Fibroblast of upper back skin (primary cell): ENCODE measurements at regions not wholly inside any gene's neighbourhood (a gene's known extent, or its start where the extent isn't known, plus 50 kb on each side); places are given as distances from the start of the nearest gene placed in this dataset.

ENCODE experiments used
- DNase-seq: peaks from one replicate; pipeline ENCODE4 v3.0.0-alpha.2; 2013

DNA sequence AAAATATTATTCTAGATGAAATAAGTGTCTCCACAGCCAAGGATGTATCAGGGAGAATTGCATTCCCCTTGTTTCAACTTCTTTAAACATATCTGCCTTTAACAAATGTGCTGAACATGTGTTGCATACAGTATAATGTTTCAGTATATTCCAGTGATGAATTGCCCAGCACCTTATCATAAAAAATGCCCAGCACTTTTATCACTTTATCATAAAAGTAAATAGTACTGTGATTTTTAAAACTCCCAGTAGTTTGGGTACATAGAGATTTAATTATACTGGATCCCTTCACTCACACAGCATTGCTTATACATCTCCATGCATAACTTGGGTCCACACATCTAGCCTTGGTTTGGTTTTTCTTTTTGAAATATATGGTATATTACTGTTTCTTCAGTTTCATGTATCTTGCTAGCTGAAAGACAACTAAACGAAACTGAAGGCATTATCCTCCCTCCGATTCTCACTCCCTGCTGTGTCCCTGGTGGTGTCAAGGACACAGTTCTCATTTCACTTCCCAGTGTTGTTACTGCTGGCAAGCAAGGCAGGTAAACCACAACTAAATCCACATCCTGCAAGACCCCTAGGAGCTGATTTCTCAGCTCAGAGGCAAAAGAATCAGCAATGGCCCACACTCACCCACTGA, 118.2 kb upstream of the SLC44A3 start:
- DNase-seq = no peak

DNA sequence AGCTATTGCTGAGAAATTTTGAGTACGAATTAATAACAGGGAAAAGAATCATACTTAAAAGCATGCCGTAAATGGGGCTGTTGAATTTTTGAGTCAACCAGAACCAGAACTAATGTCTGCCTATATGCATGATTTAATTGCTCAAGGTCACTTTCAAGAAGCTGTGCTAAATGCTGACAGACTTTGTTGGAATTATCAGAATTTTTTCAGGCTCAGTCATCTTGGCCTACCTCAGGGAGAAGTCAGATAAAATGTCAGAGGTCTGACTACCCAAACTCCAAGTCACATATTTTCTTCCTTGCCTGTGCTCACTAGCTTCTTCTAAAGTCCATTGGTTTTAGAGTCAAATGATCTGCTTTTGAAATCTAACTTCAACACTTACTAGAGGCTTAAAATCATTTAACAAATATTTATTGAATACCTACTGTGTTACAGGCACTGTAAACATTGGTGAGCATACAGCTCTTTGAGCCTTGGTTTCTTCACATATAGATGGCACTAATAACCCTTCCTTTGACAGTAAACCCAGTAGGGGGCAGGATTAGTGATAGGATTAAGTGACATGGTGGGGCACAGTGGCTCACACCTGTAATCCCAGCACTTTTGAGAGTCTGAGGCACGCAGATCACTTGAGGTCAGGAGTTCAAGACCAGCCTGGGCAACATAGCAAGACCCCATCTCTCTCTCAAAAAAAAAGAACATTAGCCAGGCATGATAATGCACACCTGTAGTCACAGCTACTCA, 121.2 kb upstream of the SLC44A3 start:
- peak; percentile 95 for DNase-seq

DNA sequence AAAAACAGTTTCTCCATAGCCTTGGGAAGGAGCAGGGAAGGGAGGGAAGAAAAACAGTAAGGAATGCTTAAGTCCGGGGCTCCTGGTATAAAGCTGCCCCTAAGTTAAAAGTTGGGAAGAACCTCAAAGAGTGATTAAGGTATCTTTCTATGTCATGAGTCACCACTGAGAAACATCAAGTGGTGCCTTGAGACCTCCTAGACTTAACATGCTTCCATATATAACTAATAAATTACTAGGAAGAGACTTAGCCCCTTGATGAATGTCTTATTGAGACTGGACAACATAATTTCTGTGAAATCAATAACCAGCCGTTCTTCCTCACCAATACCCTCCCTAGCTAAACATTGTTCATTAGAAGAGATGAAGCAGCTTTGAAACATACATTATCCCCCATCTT, 121.8 kb upstream of the SLC44A3 start:
- DNase-seq = peak; percentile 85

DNA sequence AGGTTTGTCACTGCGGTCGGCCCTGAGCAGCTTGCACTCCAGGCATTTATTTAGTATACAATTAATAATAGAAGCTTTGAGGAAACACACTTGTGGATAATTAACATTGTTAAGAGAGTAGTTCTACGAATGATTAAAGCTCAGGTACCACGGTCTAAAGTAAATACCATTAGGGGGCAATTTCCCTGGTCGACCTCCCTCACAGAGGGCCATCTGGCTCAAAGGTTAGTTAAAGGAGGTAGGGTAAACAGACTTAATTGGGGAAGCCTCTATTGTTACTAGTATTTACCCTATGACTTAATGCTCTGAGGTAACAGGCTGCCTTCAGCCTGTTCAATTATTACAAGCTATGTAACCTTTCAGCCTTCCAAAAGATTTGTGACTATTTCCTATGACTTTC, 122.3 kb upstream of the SLC44A3 start:
- no peak for DNase-seq

DNA sequence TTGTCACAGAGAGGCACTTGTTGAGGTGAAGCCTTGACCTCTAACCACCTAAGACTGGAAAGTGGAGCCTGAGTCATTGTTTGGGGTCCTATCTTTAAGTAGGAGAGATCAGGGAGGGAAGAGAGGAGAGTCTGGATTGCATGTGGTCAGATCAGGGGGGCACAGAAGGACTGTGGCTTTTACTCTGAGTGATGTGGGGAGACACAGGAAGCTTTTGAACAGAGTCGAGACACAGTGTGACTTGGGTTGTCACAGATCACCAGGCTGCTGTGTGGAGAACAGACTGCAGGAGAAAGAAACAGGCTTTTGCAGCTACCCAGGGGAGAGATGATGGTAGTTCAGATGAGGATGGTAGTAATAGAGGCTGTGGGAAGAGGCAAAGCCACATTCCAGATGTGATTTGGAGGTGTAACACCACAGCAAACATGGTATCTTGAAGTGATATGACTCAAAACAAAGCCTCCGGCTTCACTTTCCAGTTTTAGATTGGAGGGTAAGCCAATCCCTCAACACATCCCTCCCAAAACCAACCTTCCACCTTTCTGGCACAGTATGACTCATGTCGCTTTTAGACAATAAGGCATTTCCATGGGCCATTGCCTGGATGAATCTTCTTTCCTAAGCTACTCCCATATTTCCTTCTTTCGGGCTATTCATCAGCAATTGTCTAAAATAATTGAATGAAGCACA, 125.8 kb upstream of the SLC44A3 start:
- no peak for DNase-seq

DNA sequence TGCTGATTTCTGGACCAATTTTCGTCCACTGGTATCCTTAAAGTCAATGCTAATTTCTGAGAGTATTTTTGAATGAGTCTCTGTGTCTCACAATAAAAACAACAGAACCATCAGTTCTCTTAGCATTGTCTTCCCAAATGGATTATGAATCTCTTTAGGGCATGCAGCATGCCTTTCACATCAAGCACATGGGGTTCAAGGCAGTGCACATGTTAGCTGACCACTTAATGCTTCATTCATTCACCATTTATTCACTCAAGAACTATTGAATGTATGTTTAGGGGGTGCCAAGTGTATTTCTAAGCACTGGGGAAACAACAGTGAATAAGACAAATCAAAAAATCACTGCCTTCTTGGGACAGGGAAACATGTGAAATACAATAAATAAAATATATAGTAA, 126.7 kb upstream of the SLC44A3 start:
- no peak for DNase-seq

DNA sequence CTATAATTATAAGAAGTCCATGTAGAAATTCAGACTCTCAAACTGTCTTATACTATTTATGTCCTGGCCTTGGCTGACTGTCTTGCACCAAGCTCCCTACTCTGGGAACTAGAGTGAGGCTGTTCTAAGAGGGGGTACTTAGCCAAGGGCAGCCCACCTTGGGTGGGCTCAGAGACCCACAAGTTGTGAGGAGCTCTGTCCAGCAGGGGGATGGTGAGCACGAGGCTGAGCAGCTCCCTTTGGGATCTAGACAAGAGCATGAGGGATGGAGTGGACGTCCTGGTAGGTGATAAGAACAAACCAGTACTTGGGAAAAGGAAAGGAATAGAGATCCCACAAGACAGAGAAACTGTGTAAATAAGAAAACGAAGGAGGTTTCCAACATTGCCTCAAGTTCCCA, 127.1 kb upstream of the SLC44A3 start:
- DNase-seq = no peak

DNA sequence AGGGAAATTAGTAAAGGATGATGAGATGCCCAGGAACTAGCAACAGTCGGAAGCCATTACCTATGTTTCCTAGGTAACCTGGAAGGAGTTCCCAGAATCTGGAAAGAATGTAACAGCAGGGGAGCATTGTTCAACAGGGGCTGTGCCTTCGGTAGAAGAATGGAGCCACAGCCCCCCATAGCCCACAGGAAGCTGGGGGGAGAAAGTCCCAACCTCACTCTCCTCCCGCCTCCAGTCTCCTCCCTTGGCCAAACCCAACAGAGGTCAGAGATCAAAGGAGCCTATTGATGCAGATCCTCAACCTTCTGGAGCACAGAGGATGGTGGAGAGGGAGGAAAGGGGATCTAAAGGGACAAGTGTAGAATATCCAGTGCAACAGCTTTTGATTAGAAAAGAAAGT, 131.5 kb upstream of the SLC44A3 start:
- DNase-seq = no peak

DNA sequence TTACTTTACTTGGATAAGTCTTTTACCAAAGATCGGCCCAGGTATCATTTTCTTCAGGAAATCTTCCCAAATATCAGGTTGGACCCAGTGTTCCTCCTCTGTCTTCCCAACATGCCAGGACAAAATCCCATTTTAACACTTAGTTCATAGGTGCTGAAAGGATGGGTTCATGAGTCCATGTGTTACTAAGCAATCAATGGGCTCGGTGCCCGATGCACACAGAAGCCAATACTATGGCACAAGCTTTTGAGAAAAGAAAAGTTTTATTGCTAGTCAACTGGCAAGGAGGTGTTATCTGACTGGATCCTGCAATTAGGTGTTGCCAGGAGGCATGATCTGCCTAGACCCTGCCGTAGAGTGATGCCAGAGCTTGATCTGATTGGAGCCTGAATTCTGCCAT, 133.3 kb upstream of the SLC44A3 start:
- DNase-seq = no peak

DNA sequence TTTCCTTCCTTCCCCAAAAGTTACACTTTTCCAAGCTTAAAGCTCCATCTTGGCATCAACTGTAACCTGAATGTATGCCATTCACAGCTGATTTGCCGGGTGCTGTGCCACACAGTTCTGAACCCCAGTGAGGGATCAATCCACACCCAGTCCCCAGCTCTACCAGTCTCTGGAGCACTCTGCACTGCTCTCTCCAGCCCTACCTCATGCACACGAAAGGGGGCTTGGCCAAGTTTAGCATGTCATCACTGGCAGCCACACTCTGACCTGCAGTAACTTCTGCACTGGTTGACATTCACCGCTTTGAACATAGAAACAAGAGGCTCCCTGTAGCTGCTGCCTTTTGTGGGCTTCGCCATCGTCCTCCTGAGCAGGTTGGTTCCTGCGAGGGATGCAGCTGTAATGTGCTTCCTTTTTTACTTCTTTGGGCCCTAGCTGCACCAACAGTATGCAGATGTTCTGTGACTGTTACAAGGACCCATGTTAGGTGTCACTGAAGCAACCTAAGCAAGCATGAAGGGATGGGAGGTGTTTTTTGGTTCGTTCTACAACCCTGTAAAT, 135.4 kb upstream of the SLC44A3 start:
- DNase-seq = no peak

DNA sequence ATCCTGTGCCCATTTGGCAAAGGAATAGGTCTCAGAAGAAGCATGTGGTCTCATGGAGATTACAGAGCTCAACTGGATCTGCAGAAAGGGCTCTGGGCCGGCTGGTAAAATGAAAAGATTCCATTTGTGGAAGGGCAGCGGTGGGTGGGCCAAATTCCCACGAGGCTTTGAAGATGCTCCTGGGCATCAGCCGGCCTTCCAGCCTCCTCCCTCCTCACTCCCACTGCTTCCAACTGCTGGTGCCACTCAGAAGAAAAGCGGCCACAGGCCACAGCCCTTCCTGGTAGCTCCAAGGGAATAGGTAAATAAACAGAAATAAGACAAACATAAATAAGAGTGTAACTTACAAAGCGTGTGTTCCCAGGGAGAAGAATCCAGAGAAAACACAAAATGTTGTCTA, 136.3 kb upstream of the SLC44A3 start:
- DNase-seq = no peak

DNA sequence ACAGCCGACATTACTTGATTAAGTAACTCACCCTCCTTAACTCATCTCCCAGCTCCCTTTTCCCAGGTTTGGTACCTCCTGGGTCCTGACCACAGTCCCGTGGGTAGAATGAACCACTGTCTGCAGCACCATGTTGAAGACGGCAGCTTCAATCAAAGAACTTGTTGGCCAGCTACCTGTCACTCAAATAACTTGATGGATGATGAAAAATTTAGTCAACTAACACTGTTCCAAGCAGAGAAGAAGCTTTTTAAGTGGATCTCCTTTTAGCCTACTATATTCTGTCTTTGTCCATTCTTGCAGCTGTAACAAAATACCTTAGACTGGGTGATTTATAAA, 138.4 kb upstream of the F3 start:
- DNase-seq = no peak

DNA sequence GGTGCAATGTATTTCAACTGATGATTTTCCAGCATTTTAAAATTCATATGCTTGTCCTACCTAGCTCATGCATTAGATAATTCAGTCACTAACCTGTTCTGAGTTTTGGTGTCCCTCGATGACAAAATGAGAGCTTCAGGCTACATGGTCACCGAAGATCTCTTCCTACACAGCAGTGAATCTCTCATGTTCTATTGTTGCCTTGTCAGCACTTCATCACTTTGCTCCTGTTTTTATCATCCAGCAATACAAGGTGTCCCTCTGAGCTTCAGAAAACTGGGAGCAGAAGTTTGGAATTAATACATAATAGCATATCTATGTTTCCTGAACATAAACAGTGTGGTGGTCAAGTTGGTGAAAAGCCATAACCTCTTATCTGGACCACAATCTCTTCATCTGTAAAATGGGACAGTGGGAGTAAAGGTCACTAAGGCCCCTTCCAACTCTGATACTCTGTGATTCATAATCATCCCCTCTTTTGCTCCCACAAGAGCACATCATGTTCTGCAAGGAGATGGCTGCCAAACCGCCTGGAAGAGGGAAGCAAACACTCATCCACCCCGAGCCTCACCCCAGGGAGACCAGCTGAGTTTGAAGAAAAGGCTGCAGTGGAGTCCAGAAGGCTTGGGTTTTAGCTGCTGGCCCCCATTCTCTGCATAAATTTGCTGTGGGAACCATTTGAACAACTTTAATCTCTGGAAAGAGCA, 137.9 kb upstream of the F3 start:
- DNase-seq = peak; percentile 68

DNA sequence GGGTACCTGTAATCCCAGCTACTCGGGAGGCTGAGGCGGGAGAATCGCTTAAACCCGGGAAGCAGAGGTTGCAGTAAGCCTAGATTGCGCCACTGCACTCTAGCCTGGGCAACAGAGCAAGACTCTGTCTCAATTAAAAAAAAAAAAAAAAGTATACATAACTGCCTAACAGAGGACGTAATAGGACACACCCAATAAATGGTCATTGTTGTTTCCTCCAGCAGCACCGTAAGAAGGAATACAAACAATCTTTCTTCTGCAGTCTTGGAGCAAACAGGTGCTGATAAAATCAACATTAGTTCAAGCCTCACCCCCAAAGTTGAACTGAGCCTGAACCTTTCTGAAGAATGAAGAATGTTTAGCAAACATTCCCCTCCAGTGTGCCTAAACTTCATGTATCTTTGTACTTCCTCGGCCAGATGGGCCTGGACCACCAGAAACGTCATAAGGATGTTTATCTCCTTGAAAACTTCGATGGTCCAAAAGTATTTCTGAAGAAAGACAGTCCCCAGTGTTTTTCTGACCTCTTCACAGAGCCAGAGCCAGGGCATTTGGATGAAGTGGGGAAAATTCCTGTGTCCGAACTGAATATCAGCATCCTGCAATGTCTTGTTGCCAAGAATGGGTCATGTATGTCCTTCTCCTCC, 136.8 kb upstream of the F3 start:
- DNase-seq = no peak

DNA sequence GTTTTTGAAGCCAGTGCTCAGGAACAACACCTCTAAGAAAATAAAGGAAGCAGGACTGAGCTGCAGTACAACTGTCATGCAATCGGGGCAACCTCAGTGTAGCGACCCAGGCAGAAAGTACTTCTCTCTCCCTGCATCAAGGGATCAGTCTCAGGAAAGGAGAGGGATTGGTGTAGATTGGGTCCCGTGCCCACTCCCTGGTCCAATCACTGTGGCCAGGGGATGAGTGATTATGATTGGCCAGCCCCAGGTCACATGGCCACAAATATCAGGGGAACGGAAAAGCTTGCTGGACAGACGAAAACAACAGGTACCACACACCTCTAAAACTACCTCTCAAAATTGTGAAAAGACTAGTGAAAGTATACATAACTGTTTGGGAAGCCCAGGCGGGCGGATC, 136.2 kb upstream of the F3 start:
- no peak for DNase-seq

DNA sequence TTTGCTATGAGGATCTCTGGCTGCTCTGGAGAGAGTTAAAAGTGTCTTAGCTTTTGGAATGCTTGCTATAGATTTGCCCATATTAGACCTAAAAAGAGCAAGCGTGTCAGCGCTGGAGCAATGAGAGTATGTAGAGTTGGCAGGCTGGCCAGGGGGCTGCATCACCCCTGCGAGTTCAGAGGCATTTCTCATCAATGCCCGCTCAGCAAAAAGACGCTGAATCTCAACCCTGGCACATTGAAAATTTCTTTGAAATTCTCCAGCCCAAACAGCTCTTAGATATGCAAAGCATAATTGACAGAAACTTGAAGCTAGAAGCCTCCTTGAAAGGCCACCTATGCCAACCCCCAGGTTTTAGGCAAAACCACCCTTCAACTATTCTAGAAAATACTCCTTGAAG, 135.5 kb upstream of the F3 start:
- DNase-seq = no peak

DNA sequence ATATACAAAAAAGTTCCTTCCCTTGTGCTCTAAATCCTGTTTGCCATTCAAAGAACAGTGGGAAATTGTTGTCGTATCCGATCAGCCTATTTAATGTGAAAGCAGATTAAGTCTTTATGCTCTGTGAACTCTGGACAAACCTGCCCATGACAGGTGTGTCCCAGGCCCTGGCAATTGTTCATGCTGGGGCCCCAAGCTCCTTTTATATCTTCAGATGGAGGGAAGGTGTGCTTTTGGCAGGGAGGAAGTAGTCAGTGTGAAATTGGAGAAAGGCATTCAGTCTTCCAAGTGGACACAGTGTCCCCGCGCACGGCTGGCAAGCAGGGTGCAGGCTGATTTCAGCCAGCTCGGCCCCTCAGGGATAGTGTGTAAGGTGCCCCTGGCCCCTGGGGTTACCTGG, 135.1 kb upstream of the F3 start:
- no peak for DNase-seq

DNA sequence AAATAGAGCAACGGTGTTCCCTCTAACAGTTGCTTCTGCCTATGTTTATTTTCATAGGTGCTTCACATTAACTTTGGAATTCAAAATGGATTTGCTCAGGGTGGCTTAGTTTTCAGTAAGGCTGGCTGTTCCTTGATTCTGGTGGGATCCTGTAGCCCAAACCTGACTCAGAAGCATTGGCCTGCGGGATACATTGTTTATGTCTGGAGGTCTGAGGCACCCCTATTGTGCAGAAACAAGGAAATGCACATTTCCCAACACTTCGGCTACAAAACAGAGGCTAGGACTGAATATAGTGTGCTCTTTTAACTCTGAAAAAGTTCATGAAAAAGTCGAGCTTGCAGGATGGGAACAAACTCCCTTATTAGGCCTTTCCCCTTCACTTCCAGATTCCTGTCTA, 133.8 kb upstream of the F3 start:
- peak; percentile 39 for DNase-seq

DNA sequence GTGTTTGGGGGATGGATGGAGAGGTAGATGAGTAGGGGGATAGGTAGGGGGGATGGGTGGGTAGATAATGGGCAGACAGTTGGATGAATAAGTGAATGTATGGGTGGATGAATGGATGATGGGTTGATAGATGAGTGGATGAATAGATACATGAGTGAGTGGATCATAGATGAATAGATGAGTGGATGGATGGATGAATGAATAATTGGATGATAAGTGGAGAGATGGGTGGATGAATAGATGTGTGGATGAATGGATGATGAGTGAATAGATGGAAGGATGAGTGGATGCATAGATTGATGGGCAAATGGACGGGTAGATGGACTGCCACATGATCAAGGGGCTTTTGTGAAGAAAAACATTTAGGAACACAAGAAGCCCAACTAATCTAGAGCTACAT, 133.3 kb upstream of the F3 start:
- DNase-seq = no peak

DNA sequence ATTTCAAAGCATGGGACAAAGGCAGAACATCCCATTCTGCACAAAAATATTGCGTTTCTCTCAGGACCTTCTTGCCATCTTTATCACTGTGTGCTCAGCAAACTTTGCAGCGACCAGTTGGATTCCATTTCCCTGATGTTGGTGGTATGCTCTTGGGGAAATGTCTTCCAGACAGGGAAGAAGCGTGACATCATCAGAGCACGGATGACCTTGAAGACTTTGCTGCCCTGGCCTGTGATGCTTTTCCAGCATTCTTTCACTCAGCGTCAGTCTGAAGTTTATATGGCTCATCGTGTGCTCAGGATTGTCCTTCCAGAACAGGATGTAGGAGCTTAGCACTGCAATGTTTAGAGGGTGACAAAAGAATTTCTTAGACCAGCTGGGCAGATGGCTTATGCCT, 131.4 kb upstream of the F3 start:
- peak; percentile 78 for DNase-seq

DNA sequence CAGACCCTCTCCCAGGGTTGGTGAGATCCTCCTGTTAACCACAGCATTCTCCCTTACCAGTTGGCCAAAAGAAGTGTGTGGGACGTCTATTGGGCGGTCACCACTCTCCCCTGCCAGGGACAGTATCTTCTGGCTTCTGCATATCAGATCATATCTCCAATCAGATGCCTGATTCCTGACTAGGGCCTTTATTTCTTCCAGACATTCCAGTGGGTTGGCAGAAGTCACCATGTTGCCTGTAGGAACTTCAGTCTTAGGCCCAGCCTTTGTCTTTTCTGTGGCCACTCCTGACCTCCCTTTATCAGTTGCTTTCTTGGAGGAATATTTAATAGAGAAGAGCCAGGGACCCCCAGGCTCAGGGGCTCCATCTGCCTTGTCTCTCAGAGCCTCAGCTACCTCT, 130.4 kb upstream of the F3 start:
- no peak for DNase-seq

DNA sequence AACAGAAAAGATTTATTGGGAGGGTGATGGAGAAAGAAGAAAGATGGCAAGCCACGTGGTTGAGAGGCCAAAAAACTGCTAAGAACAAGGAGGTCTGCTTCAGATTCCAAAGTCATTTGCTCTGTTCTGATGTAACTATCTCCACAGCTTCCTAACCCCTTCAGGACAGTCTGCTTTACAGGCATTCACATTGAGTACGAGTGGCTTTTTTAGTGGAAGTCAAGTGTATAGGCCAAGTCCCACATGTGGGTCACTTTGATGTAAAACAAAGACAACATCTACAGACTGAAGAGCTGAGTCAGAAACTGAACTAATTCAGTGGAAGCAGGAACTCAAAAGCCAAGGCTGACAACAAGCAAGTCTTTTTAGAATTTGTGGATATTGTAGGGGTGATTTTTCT, 128.7 kb upstream of the F3 start:
- no peak for DNase-seq

DNA sequence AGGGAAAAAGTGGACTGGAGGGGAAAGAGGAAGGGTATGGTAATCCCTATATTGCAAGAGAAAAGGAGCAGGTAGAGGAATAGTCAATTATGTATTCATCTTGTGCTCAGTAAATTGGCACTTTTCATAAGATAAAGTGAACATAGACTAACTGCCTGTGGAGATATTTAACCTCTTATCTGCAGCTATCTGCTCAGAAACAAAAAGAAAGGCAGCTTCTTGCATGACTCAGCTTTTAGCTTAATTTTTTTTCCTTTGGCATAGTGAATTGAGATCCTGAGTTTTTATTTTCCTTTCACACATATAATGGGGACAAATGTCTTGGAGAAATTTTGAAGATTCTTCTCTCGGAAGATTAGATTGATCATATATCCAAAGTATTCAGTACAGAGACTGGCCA, 127.6 kb upstream of the F3 start:
- DNase-seq = no peak
